ENCODE measurements at regions not wholly inside any gene's neighbourhood (a gene's known extent, or its start where the extent isn't known, plus 50 kb on each side); places are given as distances from the start of the nearest gene placed in this dataset.

DNA sequence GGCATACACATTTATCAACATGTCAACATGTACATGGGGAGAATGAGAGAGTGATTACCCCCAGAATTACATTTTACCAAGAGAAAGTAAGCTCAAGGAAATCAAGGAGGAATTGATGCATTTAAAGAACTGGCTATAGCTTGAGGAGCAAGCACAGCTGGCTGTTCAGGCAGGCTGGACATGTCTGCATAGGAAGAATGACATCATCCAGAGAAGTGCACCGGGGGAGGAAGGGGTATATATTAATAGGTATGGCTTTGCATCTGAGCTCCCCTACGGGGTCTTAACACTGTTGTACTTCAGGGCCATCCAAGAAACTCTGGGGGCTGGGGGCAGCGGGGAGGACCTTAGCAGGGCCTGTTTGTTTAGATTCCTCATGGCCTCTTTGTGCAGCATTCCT, 222.4 kb upstream of the VCX start:
- TF ChIP-seq, protein P1, sequence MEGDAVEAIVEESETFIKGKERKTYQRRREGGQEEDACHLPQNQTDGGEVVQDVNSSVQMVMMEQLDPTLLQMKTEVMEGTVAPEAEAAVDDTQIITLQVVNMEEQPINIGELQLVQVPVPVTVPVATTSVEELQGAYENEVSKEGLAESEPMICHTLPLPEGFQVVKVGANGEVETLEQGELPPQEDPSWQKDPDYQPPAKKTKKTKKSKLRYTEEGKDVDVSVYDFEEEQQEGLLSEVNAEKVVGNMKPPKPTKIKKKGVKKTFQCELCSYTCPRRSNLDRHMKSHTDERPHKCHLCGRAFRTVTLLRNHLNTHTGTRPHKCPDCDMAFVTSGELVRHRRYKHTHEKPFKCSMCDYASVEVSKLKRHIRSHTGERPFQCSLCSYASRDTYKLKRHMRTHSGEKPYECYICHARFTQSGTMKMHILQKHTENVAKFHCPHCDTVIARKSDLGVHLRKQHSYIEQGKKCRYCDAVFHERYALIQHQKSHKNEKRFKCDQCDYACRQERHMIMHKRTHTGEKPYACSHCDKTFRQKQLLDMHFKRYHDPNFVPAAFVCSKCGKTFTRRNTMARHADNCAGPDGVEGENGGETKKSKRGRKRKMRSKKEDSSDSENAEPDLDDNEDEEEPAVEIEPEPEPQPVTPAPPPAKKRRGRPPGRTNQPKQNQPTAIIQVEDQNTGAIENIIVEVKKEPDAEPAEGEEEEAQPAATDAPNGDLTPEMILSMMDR (IDR thresholded peaks at IDR 0.05): no peak
- TF ChIP-seq POLR2AphosphoS5 (IDR thresholded peaks at IDR 0.05) (no peak), POLR2A (IDR thresholded peaks at IDR 0.05) (no peak)
